NCI-H446 treated with DMSO at 0.1 percent for 48 hours (cell line): ENCODE measurements at regions not wholly inside any gene's neighbourhood (a gene's known extent, or its start where the extent isn't known, plus 50 kb on each side); places are given as distances from the start of the nearest gene placed in this dataset.

Source experiments
- DNase-seq: peaks from one replicate; lab custom pipeline; 2025; lab: John Stamatoyannopoulos, UW

DNA sequence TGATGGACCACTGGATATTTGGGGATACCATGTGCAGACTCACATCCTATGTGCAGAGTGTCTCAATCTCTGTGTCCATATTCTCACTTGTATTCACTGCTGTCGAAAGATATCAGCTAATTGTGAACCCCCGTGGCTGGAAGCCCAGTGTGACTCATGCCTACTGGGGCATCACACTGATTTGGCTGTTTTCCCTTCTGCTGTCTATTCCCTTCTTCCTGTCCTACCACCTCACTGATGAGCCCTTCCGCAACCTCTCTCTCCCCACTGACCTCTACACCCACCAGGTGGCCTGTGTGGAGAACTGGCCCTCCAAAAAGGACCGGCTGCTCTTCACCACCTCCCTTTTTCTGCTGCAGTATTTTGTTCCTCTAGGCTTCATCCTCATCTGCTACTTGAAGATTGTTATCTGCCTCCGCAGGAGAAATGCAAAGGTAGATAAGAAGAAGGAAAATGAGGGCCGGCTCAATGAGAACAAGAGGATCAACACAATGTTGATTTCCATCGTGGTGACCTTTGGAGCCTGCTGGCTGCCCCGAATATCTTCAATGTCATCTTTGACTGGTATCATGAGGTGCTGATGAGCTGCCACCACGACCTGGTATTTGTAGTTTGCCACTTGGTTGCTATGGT, 54.5 kb upstream of the HNRNPA0 start:
- DNase-seq: no peak

DNA sequence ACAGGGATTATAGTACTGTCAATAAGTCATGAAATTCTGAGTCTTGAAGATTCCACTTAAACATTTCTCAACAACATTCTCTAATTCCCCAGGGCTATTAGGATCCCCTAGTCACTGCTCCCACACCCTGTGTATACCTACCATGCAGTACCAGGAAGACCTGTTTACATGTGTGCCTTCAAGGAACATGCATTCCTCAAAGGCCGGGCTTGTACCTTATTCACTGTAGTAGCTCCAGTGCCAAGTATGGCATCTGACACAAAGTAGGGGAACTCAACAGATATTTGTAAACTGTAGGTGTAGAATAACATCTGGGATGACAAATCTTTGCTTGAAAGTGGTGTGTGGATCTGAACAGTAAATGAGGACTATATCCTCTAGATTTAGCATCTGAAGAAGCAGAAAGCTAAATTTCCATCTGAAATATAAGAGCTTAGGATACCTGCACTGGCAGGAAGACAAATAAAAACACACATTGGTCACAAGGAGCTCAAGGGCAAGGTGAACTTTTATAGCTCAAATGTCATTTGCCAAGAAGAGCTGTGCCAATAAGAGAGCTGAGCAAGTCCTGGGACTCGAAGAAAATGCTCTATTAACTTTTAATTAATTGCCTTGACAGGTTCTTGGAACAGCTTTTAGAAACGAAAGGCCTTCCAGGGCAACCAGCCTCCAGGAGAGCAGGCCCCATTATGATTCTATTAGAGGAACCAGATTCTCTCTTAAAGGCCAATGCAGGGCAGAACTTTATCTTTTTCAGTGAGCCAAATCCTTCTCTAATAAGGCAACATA, 52.3 kb upstream of the MYOT start:
- DNase-seq: peak; percentile 12
